HG02973 (cell line): ENCODE measurements at regions not wholly inside any gene's neighbourhood (a gene's known extent, or its start where the extent isn't known, plus 50 kb on each side); places are given as distances from the start of the nearest gene placed in this dataset.
"Not testable (repeated sequence)": the region's sequence is repeated elsewhere in the genome, so short reads cannot be mapped to it uniquely, and the experiment has no call there.

ENCODE experiments used
- ATAC-seq: cut with Tn5 transposase; IDR thresholded peaks from one replicate; pipeline ENCODE4 v1.9.1; 2021; ENCODE audit warnings: moderate library complexity; ENCODE audit not compliant: unreplicated experiment

GRCh38 chr16:64265756-64266155 is 856.1 kb downstream of the CDH11 start:
- no peak for ATAC-seq

GRCh38 chr16:64260631-64261401 is 861.0 kb downstream of the CDH11 start:
- not testable (repeated sequence) for ATAC-seq

- ATAC-seq, result no peak
Measured at GRCh38 chr16:64254443-64255367, 867.2 kb downstream of the CDH11 start.

GRCh38 chr16:64253525-64253924 is 868.3 kb downstream of the CDH11 start:
- ATAC-seq, result no peak

- no peak for ATAC-seq
Measured at GRCh38 chr16:64253096-64253495, 868.8 kb downstream of the CDH11 start.

- no peak for ATAC-seq
Measured at GRCh38 chr16:64251742-64252141, 870.1 kb downstream of the CDH11 start.

- ATAC-seq, result no peak
Measured at GRCh38 chr16:64250866-64251265, 871.0 kb downstream of the CDH11 start.

GRCh38 chr16:64242492-64242891 is 879.4 kb downstream of the CDH11 start:
- ATAC-seq, result no peak

GRCh38 chr16:64240586-64240985 is 881.3 kb downstream of the CDH11 start:
- no peak for ATAC-seq

GRCh38 chr16:64238571-64238970 is 883.3 kb downstream of the CDH11 start:
- ATAC-seq, result no peak

- ATAC-seq, result no peak
Measured at GRCh38 chr16:64236316-64236715, 885.5 kb downstream of the CDH11 start.

GRCh38 chr16:64234200-64234599 is 887.7 kb downstream of the CDH11 start:
- ATAC-seq, result no peak

GRCh38 chr16:64225696-64226095 is 896.2 kb downstream of the CDH11 start:
- no peak for ATAC-seq

GRCh38 chr16:64225036-64225435 is 896.8 kb downstream of the CDH11 start:
- ATAC-seq, result no peak

GRCh38 chr16:64217789-64218535 is 903.9 kb downstream of the CDH11 start:
- ATAC-seq, result no peak

GRCh38 chr16:64215730-64216129 is 906.1 kb downstream of the CDH11 start:
- no peak for ATAC-seq

GRCh38 chr16:64211331-64211730 is 910.5 kb downstream of the CDH11 start:
- ATAC-seq, result no peak

GRCh38 chr16:64206862-64207261 is 915.0 kb downstream of the CDH11 start:
- no peak for ATAC-seq

GRCh38 chr16:64203126-64203525 is 918.7 kb downstream of the CDH11 start:
- ATAC-seq, result no peak

- no peak for ATAC-seq
Measured at GRCh38 chr16:64202571-64202970, 919.3 kb downstream of the CDH11 start.

- ATAC-seq, result no peak
Measured at GRCh38 chr16:64196444-64196843, 925.4 kb downstream of the CDH11 start.
